8988T (cell line): ENCODE measurements at regions not wholly inside any gene's neighbourhood (a gene's known extent, or its start where the extent isn't known, plus 50 kb on each side); places are given as distances from the start of the nearest gene placed in this dataset.

Experiments used
- DNase-seq: peaks from one replicate; pipeline ENCODE4 v3.0.0; 2011

- DNase-seq = no peak
Measured at GRCh38 chr17:33516645-33517044, 223.6 kb upstream of the ASIC2 start.

- no peak for DNase-seq
Measured at GRCh38 chr17:33517746-33518145, 224.7 kb upstream of the ASIC2 start.

DNA sequence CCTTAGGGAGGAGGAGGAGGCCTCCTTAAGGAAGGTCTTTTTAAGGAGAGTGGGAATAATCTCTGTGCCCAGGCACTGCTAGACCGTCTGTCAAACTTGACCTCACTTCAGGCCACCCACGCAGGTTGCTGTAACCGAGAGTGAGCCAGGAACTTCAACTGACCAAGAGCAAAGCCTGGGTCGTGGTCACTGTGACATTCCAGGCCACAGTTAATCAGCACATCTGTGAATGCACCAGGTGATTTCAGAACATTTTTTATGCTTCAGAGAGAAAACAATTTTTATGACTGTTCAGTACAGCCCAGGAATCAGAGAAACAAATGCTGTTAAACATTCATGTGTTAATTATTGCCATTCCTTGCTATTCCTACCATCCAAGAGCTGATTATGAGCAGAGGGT lies 226.6 kb upstream of the ASIC2 start:
- DNase-seq = no peak

- DNase-seq = no peak
Measured at GRCh38 chr17:33520426-33521330, 227.6 kb upstream of the ASIC2 start.

- no peak for DNase-seq
Measured at GRCh38 chr17:33521784-33522183, 228.7 kb upstream of the ASIC2 start.

- no peak for DNase-seq
Measured at GRCh38 chr17:33522623-33523022, 229.5 kb upstream of the ASIC2 start.

DNA sequence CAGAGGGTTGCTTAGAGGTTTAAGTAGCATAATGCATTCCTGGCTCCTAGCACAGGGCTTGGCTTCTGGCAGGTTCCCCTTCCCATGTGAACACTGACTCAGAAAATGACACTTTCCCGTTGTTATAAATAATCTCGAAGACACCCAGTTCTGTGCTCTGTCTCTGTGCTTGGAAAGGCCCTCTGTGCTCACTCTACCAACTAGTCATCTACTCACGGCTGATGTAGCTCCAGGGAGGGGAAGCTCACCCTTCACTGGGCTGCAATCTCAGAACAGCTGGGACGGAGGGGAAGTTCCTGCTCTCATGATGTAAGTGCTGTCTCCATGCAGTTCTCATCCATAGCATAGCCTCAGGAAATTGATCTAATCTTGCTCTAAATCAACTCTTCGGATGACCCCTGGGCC lies 230.5 kb upstream of the ASIC2 start:
- no peak for DNase-seq

DNA sequence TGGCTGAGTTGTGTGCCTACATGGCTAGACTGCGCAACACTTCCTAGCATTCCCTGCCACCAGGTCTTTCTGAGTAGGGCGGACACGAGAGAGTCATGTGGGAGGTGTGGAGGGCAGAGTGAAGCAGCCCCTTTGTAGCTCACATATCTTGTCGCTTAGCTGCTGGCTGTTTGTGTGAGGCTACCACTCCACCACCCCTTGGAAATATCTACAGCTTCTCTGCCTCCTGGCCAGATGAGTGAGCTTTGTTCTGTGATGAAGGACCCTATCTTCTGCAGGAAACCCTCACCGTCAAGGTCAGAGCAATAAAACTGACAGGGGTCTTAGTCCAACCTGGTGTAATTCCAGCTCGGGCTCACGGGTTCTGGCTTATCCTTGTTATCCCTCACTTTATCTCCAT lies 232.1 kb upstream of the ASIC2 start:
- DNase-seq = no peak

DNA sequence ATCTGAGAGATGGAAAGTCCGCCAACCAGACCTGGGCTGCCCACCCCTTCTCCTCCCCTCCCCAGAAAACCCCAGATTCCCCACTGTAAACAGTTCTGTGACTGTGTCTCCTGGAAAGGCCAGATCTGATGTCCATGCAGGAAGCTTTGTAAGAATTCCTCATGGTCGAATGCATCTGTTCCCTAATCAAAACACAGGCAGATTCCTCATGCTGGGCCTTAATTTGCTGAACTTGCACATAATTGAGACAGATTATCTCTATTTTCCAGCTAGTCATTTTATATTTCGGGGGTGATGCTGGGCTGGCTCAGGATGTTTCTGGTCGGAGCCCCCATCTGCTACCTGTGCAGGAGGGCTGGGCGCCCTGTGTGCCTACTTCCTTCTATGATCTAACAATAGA lies 233.6 kb upstream of the ASIC2 start:
- no peak for DNase-seq

- no peak for DNase-seq
Measured at GRCh38 chr17:33527290-33527689, 234.2 kb upstream of the ASIC2 start.

GRCh38 chr17:33528846-33529245 lies 235.8 kb upstream of the ASIC2 start:
- DNase-seq = no peak

DNA sequence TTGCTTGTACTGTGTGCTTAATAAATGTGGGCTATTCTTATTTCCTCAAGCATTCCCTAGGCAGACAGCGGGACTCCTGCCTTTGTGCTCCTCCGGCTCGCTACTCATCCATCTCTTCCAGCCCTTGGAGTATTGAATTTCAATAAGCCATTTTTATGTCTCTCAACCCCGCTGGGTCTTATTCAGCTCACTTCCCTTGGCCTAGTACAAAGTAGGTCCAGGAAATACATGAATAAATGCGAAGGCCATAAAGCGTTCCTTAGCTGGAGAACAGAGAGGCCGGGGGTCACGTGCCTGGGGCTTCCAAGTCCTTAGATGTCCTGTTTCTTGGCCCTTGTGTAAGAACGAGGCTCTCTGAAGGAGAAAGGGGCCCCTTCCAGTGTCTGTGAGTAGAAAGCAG lies 236.7 kb upstream of the ASIC2 start:
- no peak for DNase-seq

- no peak for DNase-seq
Measured at GRCh38 chr17:33531311-33531710, 238.2 kb upstream of the ASIC2 start.

DNA sequence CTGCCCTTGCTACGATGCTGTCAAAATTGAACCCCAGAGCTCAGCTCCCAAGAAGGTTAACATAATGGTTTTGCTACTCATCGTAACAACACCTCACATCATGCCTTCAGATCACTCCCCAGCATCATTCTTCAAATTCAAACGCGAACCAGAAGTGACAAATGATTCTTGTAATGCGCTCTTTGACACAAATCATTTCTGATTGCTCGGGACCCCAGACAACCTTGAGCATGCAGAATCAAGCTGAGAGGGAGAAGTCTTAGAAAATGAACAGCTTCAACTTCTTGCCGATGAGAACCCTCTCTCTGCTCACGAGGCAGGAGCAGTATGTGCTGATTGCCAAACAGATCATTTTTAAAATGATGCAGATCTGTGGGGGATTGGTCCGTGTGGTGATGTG lies 241.0 kb upstream of the ASIC2 start:
- no peak for DNase-seq

- DNase-seq = no peak
Measured at GRCh38 chr17:33545124-33545523, 252.0 kb upstream of the ASIC2 start.

DNA sequence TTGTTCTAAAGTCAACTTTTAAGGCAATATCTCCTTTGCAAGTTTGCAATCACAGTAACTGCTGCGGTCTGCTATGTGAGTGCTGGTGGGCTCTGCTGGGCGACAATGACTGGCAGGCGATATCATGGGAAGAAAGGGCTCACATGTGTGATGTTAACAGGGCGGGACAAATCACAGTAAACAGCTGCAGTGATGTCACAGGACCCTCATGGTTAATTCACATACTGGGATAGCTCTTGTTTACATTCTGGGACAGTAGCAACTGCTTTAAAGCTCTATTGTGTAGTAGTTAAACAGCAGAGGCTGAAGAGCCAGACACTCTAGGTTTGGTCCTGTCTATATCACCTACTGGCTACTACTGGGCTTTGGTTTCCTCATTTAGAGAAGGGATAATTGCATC lies 257.2 kb upstream of the ASIC2 start:
- no peak for DNase-seq

DNA sequence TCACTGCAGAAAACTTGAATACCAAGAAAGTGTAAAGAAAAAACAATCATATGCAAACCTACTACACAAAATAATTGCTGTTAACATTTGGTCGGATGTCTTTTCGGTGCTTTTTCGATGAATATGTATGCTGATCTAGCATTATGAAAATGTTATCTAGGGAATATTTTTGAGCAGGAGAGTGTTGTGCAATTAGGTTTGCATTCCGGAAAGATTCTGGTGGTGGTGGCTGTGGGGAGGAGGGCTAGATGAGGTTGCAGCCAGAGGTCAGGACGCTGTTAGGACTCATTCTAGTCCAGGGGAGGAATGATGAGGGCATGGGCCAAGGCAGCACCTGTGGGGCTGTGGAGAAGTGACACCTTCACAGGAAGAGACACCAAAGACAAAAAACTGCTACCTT lies 258.0 kb upstream of the ASIC2 start:
- no peak for DNase-seq

DNA sequence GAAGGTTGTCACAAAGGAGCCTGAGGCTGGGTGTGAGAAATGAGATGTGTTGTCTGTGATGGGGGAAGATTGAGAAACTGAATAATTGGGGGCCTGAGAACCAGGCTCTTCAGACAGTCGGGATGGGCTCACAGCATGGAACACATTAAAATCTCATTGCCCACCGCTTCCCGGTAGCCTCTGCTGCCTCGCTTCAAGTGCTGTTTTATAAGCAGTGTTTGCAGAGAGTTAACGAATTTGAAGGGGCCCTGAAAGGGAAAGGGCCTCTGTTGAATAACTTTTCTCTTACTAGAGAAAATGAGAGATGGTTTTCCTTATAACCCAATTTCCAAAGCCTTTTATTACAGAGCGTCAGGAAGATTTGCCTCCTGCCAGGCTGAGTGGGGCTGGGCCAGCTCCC lies 258.8 kb upstream of the ASIC2 start:
- no peak for DNase-seq

DNA sequence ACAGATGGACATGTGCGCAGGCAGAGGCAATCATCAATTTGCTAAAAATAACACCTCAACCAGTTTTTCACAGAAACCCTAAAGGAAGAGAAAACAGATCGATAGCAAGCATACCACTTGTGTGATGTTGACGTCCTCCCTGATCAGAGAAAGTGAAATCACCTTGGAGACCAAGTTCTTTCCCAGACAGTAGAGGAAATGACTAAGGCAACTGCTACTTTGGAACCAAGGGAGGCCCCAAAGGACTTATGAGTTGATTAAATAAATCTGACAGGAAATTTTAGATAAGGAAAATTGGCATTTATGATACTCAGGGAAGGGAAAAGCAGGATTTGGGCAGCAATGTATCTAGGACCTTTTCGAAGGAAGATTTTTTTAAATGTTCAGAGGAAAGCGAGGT lies 267.1 kb upstream of the ASIC2 start:
- DNase-seq = no peak

DNA sequence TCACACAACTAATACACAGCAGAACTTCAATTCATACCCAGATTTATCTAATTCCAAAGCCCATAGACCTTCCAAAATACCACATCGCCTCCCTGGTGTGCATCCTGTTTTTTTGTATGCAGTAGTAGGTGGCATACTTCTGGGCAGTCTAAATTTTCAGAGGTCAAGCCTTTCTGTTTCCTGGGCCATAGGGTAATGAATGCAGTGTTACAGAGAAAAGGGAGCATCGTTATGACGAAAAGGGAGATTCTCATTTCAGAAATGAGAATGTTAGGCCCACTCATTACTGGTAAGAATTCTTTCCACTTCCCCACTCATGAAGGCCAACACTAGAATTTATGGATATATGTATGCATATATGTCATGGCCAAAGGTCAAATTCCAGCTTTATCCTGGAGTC lies 267.8 kb upstream of the ASIC2 start:
- DNase-seq = no peak

- DNase-seq = no peak
Measured at GRCh38 chr17:33561569-33562334, 268.7 kb upstream of the ASIC2 start.

- DNase-seq = no peak
Measured at GRCh38 chr17:33562792-33563191, 269.7 kb upstream of the ASIC2 start.

- no peak for DNase-seq
Measured at GRCh38 chr17:33564146-33564545, 271.1 kb upstream of the ASIC2 start.

- no peak for DNase-seq
Measured at GRCh38 chr17:33567223-33567622, 274.1 kb upstream of the ASIC2 start.
